SK-N-SH treated with all-trans-retinoic acid at 6 μM for 48 hours (cell line): ENCODE measurements at regions not wholly inside any gene's neighbourhood (a gene's known extent, or its start where the extent isn't known, plus 50 kb on each side); places are given as distances from the start of the nearest gene placed in this dataset.

Experiments used
- ATAC-seq: fragments of 200-7000 bp; cut with Tn5 transposase; 3 replicates; pipeline ENCODE4 v1.9.1; 2020; ENCODE audit warnings: mild to moderate bottlenecking, moderate library complexity
- ARNTL ChIP-seq: fragments of 450-650 bp; formaldehyde crosslinking; IDR thresholded peaks from 2 replicates; pipeline ENCODE4 v1.5.0; 2020; ENCODE audit warnings: low read depth, mild to moderate bottlenecking, moderate library complexity, borderline replicate concordance
- BACH2 ChIP-seq: fragments of 250-450 bp; sonication (Bioruptor Pico); IDR thresholded peaks from 2 replicates; pipeline ENCODE4 v1.9.0; 2021; ENCODE audit warnings: mild to moderate bottlenecking, borderline replicate concordance
- CSDC2 ChIP-seq: fragments of 250-450 bp; sonication (Bioruptor Pico); IDR thresholded peaks from 2 replicates; pipeline ENCODE4 v1.5.0; 2020; ENCODE audit warnings: mild to moderate bottlenecking, moderate library complexity
- ESRRG ChIP-seq: fragments of 250-450 bp; sonication (Bioruptor Pico); IDR thresholded peaks from 2 replicates; pipeline ENCODE4 v1.6.1; 2021; ENCODE audit warnings: mild to moderate bottlenecking
- GLIS3 ChIP-seq: fragments of 250-450 bp; sonication (Bioruptor Pico); IDR thresholded peaks from 2 replicates; pipeline ENCODE4 v1.5.0; 2020; ENCODE audit warnings: mild to moderate bottlenecking, moderate library complexity
- ISL1 ChIP-seq: fragments of 250-450 bp; sonication (Bioruptor Pico); IDR thresholded peaks from 2 replicates; pipeline ENCODE4 v2.1.2; 2022; ENCODE audit warnings: mild to moderate bottlenecking, moderate library complexity
- OSR1 ChIP-seq: fragments of 250-450 bp; sonication (Bioruptor Pico); IDR thresholded peaks from 2 replicates; pipeline ENCODE4 v1.8.0; 2022; ENCODE audit warnings: moderate library complexity, mild to moderate bottlenecking, inconsistent platforms
- RARB ChIP-seq: fragments of 250-450 bp; sonication (Bioruptor Pico); IDR thresholded peaks from 2 replicates; pipeline ENCODE4 v1.8.0; 2021; ENCODE audit warnings: mild to moderate bottlenecking, moderate library complexity
- SNAI2 ChIP-seq: fragments of 250-450 bp; sonication (Bioruptor Pico); IDR thresholded peaks from 2 replicates; pipeline ENCODE4 v1.5.0; 2020; ENCODE audit warnings: mild to moderate bottlenecking, moderate library complexity
- TCF4 ChIP-seq: fragments of 250-450 bp; sonication (Bioruptor Pico); IDR thresholded peaks from 2 replicates; pipeline ENCODE4 v1.8.0; 2021; ENCODE audit warnings: mild to moderate bottlenecking, moderate library complexity, borderline replicate concordance
- TOX ChIP-seq: fragments of 250-450 bp; sonication (Bioruptor Pico); IDR thresholded peaks from 2 replicates; pipeline ENCODE4 v1.8.0; 2021; ENCODE audit warnings: mild to moderate bottlenecking, moderate library complexity, borderline replicate concordance
- ZFP3 ChIP-seq: fragments of 250-450 bp; sonication (Bioruptor Pico); IDR thresholded peaks from 2 replicates; pipeline ENCODE4 v1.5.0; 2020; ENCODE audit warnings: mild to moderate bottlenecking, moderate library complexity
- ZFP30 ChIP-seq: fragments of 450-650 bp; formaldehyde crosslinking; IDR thresholded peaks from 2 replicates; pipeline ENCODE4 v1.5.0; 2022; ENCODE audit warnings: mild to moderate bottlenecking, moderate library complexity
- ZNF565 ChIP-seq: fragments of 450-650 bp; formaldehyde crosslinking; conservative IDR thresholded peaks from 2 replicates; pipeline ENCODE4 v1.5.0; 2020; ENCODE audit warnings: low read depth, mild to moderate bottlenecking, moderate library complexity
- ZNF70 ChIP-seq: fragments of 450-650 bp; formaldehyde crosslinking; IDR thresholded peaks from 2 replicates; pipeline ENCODE4 v1.5.0; 2020; ENCODE audit warnings: mild to moderate bottlenecking, moderate library complexity
- ZNF8 ChIP-seq: fragments of 450-650 bp; formaldehyde crosslinking; IDR thresholded peaks from 2 replicates; pipeline ENCODE4 v1.5.0; 2020; ENCODE audit warnings: mild to moderate bottlenecking, moderate library complexity
- TF ChIP-seq, protein P1 (sequence below): fragments of 250-450 bp; sonication (Bioruptor Pico); IDR thresholded peaks from 2 replicates; pipeline ENCODE4 v1.5.1; 2020; ENCODE audit warnings: low read depth, mild to moderate bottlenecking, moderate library complexity
- TF ChIP-seq, protein P2 (sequence below): fragments of 250-450 bp; sonication (Bioruptor Pico); IDR thresholded peaks from 2 replicates; pipeline ENCODE4 v1.8.0; 2021; ENCODE audit warnings: low read depth, mild to moderate bottlenecking, moderate library complexity, borderline replicate concordance
- TF ChIP-seq, protein P3 (sequence below): fragments of 250-450 bp; sonication (Bioruptor Pico); IDR thresholded peaks from 2 replicates; pipeline ENCODE4 v1.8.0; 2020; ENCODE audit warnings: mild to moderate bottlenecking, moderate library complexity, borderline replicate concordance
- TF ChIP-seq, protein P4 (sequence below): fragments of 250-450 bp; sonication (Bioruptor Pico); IDR thresholded peaks from 2 replicates; pipeline ENCODE4 v1.5.1; 2021; ENCODE audit warnings: mild to moderate bottlenecking, moderate library complexity
- TF ChIP-seq, protein P5 (sequence below): fragments of 250-450 bp; sonication (Bioruptor Pico); IDR thresholded peaks from 2 replicates; pipeline ENCODE4 v1.5.0; 2020; ENCODE audit warnings: mild to moderate bottlenecking, moderate library complexity

DNA sequence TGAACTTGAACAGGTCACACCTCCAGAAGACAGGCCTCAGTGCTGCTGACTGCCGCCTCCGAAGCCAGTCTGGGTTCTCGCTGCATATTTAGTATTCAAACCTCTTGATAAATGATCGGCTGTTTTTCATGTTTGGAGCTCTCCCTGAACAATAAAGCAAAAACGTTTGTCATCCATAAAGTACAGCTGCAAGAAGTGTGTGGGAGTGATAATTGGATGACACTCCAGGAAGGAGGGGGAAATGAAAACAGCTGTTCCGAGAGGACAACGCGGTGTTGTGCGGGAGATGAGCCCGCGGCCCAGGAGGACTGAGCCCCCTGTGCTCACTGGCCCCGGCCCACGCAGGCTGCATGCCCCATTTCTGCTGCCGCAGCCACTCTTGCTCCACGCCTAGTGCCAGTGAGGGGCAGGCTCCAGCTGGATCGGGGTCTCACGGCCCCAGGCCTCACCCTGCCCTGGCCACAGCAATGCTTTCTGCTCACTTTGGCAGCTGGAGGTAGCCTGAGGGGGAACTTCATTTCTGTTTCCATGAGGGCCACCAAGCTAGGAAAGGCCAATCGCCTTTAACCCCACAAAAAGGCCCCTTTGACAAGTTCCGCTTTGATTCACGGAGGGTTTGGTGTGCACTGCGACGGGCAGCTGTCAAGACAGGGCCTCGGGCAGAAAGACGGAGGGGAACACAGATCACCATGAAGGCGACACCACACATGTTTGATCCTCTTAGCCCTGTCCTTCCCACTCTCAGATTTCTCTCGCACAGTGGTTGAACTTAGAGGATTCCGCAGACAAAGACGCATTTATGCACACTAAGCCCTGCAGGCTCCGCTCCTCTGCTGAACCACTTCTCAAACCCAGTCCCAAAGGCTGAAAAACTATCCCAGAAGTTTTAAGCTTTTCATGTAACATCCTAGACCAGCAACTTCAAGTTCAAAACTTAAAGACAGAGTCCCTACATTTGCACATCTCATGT lies 537.6 kb downstream of the EFNB2 start:
- TF ChIP-seq ARNTL (CRISPR knock-in tag) (no peak), BACH2 (CRISPR knock-in tag) (no peak), ZNF70 (CRISPR knock-in tag) (no peak), GLIS3 (CRISPR knock-in tag) (no peak), ZFP3 (no peak), SNAI2 (CRISPR knock-in tag) (no peak), ZNF565 (CRISPR knock-in tag) (no peak), TOX (CRISPR knock-in tag) (no peak), ZFP30 (CRISPR knock-in tag) (no peak), TCF4 (CRISPR knock-in tag) (no peak)
- TF ChIP-seq, protein P1, sequence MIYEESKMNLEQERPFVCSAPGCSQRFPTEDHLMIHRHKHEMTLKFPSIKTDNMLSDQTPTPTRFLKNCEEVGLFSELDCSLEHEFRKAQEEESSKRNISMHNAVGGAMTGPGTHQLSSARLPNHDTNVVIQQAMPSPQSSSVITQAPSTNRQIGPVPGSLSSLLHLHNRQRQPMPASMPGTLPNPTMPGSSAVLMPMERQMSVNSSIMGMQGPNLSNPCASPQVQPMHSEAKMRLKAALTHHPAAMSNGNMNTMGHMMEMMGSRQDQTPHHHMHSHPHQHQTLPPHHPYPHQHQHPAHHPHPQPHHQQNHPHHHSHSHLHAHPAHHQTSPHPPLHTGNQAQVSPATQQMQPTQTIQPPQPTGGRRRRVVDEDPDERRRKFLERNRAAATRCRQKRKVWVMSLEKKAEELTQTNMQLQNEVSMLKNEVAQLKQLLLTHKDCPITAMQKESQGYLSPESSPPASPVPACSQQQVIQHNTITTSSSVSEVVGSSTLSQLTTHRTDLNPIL (CRISPR knock-in tag): no peak
- TF ChIP-seq, protein P2, sequence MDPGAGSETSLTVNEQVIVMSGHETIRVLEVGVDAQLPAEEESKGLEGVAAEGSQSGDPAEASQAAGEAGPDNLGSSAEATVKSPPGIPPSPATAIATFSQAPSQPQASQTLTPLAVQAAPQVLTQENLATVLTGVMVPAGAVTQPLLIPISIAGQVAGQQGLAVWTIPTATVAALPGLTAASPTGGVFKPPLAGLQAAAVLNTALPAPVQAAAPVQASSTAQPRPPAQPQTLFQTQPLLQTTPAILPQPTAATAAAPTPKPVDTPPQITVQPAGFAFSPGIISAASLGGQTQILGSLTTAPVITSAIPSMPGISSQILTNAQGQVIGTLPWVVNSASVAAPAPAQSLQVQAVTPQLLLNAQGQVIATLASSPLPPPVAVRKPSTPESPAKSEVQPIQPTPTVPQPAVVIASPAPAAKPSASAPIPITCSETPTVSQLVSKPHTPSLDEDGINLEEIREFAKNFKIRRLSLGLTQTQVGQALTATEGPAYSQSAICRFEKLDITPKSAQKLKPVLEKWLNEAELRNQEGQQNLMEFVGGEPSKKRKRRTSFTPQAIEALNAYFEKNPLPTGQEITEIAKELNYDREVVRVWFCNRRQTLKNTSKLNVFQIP (CRISPR knock-in tag): no peak
- TF ChIP-seq, all 23 proteins: peak for 0
- no peak for ATAC-seq

DNA sequence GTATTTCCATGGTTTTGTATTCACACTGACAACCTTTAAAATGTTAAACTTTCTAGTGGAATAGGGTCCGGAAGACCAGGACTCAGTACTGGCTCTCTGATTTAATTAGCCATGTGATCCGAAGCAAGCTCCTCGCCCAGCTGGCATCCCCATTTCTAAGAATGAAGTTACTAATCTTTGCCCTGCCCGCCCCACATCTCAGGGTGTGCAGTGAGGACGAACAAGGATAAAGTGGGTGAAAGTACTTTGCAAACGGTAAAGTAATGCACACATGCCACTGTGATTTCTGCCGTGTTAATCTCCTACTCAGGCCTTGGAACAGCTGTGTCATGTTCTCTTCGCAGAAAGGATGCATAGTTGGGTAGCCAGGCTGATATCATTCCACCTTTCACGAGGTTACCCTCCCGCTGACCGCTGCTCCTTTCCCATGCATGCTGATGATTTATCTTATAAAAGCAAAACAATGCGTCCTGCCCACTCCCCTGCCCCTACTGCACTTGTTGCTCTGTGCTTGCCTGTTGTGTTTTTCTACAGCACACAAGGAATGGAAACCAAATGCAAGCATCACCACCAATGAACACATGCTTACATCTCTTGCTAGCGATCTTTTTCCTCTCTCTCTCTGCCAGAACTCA lies 539.0 kb downstream of the EFNB2 start:
- TF ChIP-seq ZNF8 (no peak), ISL1 (CRISPR knock-in tag) (no peak), ZFP30 (CRISPR knock-in tag) (no peak)
- TF ChIP-seq, protein P3, sequence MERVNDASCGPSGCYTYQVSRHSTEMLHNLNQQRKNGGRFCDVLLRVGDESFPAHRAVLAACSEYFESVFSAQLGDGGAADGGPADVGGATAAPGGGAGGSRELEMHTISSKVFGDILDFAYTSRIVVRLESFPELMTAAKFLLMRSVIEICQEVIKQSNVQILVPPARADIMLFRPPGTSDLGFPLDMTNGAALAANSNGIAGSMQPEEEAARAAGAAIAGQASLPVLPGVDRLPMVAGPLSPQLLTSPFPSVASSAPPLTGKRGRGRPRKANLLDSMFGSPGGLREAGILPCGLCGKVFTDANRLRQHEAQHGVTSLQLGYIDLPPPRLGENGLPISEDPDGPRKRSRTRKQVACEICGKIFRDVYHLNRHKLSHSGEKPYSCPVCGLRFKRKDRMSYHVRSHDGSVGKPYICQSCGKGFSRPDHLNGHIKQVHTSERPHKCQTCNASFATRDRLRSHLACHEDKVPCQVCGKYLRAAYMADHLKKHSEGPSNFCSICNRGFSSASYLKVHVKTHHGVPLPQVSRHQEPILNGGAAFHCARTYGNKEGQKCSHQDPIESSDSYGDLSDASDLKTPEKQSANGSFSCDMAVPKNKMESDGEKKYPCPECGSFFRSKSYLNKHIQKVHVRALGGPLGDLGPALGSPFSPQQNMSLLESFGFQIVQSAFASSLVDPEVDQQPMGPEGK (CRISPR knock-in tag): no peak
- ATAC-seq: no peak

DNA sequence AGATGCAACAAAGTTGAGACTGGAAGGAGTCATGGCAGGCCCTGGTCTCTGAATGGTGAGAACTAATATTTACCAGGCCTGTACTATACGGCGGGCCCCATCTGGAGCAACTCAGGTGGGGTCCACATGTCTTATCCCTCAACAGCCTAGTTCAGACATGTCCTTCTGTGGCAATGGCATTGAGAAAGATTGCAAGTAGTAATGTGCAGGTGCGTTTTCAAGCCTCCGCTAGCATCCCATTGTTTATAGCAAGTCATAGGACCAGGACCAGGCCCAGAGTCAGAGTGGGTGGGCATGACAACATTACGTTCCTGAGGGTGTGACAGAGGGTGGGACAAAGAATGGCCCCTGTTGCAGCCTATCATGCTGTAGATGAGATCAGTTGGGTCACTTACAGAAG lies 541.1 kb downstream of the EFNB2 start:
- no peak for ATAC-seq
- TF ChIP-seq ISL1 (CRISPR knock-in tag) (no peak), CSDC2 (CRISPR knock-in tag) (no peak), ZNF70 (CRISPR knock-in tag) (no peak), OSR1 (CRISPR knock-in tag) (no peak), ARNTL (CRISPR knock-in tag) (no peak), TOX (CRISPR knock-in tag) (no peak), RARB (CRISPR knock-in tag) (no peak), ESRRG (no peak)
- TF ChIP-seq, protein P4, sequence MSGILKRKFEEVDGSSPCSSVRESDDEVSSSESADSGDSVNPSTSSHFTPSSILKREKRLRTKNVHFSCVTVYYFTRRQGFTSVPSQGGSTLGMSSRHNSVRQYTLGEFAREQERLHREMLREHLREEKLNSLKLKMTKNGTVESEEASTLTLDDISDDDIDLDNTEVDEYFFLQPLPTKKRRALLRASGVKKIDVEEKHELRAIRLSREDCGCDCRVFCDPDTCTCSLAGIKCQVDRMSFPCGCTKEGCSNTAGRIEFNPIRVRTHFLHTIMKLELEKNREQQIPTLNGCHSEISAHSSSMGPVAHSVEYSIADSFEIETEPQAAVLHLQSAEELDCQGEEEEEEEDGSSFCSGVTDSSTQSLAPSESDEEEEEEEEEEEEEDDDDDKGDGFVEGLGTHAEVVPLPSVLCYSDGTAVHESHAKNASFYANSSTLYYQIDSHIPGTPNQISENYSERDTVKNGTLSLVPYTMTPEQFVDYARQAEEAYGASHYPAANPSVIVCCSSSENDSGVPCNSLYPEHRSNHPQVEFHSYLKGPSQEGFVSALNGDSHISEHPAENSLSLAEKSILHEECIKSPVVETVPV (CRISPR knock-in tag): no peak
- TF ChIP-seq, protein P5, sequence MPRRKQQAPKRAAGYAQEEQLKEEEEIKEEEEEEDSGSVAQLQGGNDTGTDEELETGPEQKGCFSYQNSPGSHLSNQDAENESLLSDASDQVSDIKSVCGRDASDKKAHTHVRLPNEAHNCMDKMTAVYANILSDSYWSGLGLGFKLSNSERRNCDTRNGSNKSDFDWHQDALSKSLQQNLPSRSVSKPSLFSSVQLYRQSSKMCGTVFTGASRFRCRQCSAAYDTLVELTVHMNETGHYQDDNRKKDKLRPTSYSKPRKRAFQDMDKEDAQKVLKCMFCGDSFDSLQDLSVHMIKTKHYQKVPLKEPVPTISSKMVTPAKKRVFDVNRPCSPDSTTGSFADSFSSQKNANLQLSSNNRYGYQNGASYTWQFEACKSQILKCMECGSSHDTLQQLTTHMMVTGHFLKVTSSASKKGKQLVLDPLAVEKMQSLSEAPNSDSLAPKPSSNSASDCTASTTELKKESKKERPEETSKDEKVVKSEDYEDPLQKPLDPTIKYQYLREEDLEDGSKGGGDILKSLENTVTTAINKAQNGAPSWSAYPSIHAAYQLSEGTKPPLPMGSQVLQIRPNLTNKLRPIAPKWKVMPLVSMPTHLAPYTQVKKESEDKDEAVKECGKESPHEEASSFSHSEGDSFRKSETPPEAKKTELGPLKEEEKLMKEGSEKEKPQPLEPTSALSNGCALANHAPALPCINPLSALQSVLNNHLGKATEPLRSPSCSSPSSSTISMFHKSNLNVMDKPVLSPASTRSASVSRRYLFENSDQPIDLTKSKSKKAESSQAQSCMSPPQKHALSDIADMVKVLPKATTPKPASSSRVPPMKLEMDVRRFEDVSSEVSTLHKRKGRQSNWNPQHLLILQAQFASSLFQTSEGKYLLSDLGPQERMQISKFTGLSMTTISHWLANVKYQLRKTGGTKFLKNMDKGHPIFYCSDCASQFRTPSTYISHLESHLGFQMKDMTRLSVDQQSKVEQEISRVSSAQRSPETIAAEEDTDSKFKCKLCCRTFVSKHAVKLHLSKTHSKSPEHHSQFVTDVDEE (CRISPR knock-in tag): no peak
